Small intestine (tissue), 7 donors: ENCODE measurements at regions not wholly inside any gene's neighbourhood (a gene's known extent, or its start where the extent isn't known, plus 50 kb on each side); places are given as distances from the start of the nearest gene placed in this dataset.

Experiments used
- DNase-seq, 2 donors: peaks; one replicate each; pipeline versions ENCODE4 v3.0.0 to v3.0.0-alpha.2; 2013
- FAIRE-seq: peaks from 2 replicates; lab custom pipeline; 2012; peaks lifted over from hg19 to GRCh38; lab: Jason Lieb, UNC
- H3K27ac ChIP-seq, 3 donors: one replicate each; pipeline ENCODE4 v1.5.1; 2013; ENCODE audit warnings: low read length in 2 of 3, mild to moderate bottlenecking in 2 of 3, control low read depth in 1 of 3, inconsistent platforms in 1 of 3, low read depth in 1 of 3, moderate library complexity in 1 of 3
- H3K27me3 ChIP-seq, 3 donors: one replicate each; pipeline ENCODE4 v1.6.1; 2013; ENCODE audit warnings: low read length in 3 of 3, inconsistent platforms in 1 of 3; ENCODE audit not compliant: control insufficient read depth in 3 of 3, insufficient read depth in 3 of 3
- H3K36me3 ChIP-seq, 3 donors: one replicate each; pipeline ENCODE4 v1.6.1; 2013; ENCODE audit warnings: low read length in 3 of 3, inconsistent platforms in 1 of 3, low read depth in 1 of 3, mild to moderate bottlenecking in 1 of 3, moderate library complexity in 1 of 3; ENCODE audit not compliant: control insufficient read depth in 3 of 3, insufficient read depth in 2 of 3
- H3K4me1 ChIP-seq, 3 donors: one replicate each; pipeline ENCODE4 v1.6.1; 2013; ENCODE audit warnings: low read length in 2 of 3, inconsistent platforms in 1 of 3, low read depth in 1 of 3, mild to moderate bottlenecking in 1 of 3, moderate library complexity in 1 of 3; ENCODE audit not compliant: control insufficient read depth in 3 of 3, insufficient read depth in 2 of 3
- H3K4me3 ChIP-seq, 3 donors: one replicate each; pipeline ENCODE4 v1.5.1; 2013; ENCODE audit warnings: low read length in 3 of 3, control low read depth in 1 of 3, inconsistent platforms in 1 of 3, low read depth in 1 of 3, mild to moderate bottlenecking in 1 of 3, moderate library complexity in 1 of 3
- H3K9me3 ChIP-seq, 2 donors: one replicate each; pipeline ENCODE4 v1.6.1; 2013; ENCODE audit warnings: low read depth in 1 of 2, low read length in 1 of 2; ENCODE audit not compliant: control insufficient read depth in 2 of 2, insufficient read depth in 1 of 2
- WGBS, 3 donors: extraction: QIAGEN DNeasy Blood & Tissue Kit; methylation state at CpG; one replicate each; pipeline ENCODE4 v1.1.7; 2013; 5-methylcytosine and 5-hydroxymethylcytosine counted together
- donor health status: healthy with polysubstance abuse.
- donor health status: control.
- donor health status: control.
- donor health status: Bipolar disorder and iron deficiency.
- donor health status: healthy.

- Histone ChIP-seq H3K27me3 (no peaks in the 10 kb centered on the region), H3K4me3 (no peak overlapping the region), H3K36me3 (no peaks in the 10 kb centered on the region), H3K4me1 (no peaks in the 10 kb centered on the region), H3K27ac (no peak overlapping the region), H3K9me3 (peaks cover 0 to 11% of the 10 kb centered on the region in 2 donors)
- DNase-seq (no peak), FAIRE-seq (no peak)
- WGBS, 3 donors, result 71 to 86% (median 82%) methylated on average over 1 of the region's 1 CpG
These were observed 195.8 kb downstream of the HAO1 start for GRCh38 chr20:7744411-7744810.

DNA sequence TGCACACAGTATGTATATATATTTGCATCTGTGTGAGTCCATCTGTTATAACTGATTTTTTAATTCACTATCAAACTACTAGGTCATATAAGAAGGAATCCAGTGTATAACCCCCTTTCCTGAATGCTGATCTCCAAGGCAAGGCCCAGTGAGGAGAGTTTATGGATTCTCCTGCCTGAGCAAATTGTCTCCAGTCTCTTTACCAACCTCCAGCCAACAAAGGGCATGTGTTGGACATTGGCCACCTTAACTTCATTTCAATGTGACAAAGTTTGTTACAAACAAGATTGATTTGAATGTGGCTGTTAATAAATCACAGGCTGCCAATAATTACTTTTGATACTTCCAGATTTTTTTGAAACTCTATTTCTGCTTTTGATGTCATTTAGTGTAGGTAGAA is 191.6 kb downstream of the HAO1 start:
- DNase-seq (no peak), FAIRE-seq (no peak)
- H3K4me3 ChIP-seq, result no peak overlapping the region
- no peaks in the 10 kb centered on the region for H3K4me1 ChIP-seq
- no peak overlapping the region for H3K27ac ChIP-seq
- no peaks in the 10 kb centered on the region for H3K36me3 ChIP-seq
- peaks cover 0 to 9% of the 10 kb centered on the region in 2 donors for H3K9me3 ChIP-seq
- H3K27me3 ChIP-seq, result no peaks in the 10 kb centered on the region

GRCh38 chr20:7754102-7754501 is 186.2 kb downstream of the HAO1 start:
- 80 to 88% (median 86%) methylated on average over 1 of the region's 1 CpG for WGBS, 3 donors
- no peaks in the 10 kb centered on the region for H3K9me3 ChIP-seq
- H3K27me3 ChIP-seq, result no peaks in the 10 kb centered on the region
- FAIRE-seq, result no peak
- H3K4me1 ChIP-seq, result no peaks in the 10 kb centered on the region
- no peak for DNase-seq
- H3K36me3 ChIP-seq, result no peaks in the 10 kb centered on the region
- no peak overlapping the region for H3K4me3 ChIP-seq
- H3K27ac ChIP-seq, result no peak overlapping the region

DNA sequence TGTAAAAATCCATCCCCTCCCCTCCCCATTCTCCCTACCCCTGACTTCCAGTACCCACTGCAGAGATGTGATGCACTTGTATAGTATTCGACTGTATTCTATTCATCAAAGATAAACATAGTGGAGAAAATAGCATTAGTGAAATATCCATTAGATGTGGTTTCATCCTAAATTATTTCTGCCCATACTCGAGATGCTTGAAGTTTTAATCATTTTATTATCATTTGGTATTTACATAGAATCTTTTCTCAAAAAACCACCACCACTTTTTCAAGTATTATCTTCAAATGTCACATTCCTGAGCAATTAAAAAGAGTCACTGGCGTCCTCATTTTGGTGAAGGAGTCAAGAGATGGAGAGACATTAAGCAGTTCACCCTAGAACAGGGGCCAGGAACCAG is 181.9 kb downstream of the HAO1 start:
- Histone ChIP-seq H3K9me3 (no peaks in the 10 kb centered on the region), H3K27me3 (no peaks in the 10 kb centered on the region), H3K27ac (no peak overlapping the region), H3K4me1 (no peaks in the 10 kb centered on the region), H3K4me3 (no peak overlapping the region), H3K36me3 (no peaks in the 10 kb centered on the region)
- 56 to 59% (median 58%) methylated on average over 3 of the region's 3 CpGs for WGBS, 3 donors
- DNase-seq, result no peak
- no peak for FAIRE-seq

- FAIRE-seq, result no peak
- WGBS, 3 donors, result 42 to 50% (median 43%) methylated on average over 1 of the region's 1 CpG
- H3K9me3 ChIP-seq, result no peaks in the 10 kb centered on the region
- no peak for DNase-seq
- no peak overlapping the region for H3K4me3 ChIP-seq
- no peak overlapping the region for H3K27ac ChIP-seq
- no peaks in the 10 kb centered on the region for H3K36me3 ChIP-seq
- H3K27me3 ChIP-seq, result no peaks in the 10 kb centered on the region
- H3K4me1 ChIP-seq, result no peaks in the 10 kb centered on the region
These were observed 179.8 kb downstream of the HAO1 start for GRCh38 chr20:7760247-7761031.

DNA sequence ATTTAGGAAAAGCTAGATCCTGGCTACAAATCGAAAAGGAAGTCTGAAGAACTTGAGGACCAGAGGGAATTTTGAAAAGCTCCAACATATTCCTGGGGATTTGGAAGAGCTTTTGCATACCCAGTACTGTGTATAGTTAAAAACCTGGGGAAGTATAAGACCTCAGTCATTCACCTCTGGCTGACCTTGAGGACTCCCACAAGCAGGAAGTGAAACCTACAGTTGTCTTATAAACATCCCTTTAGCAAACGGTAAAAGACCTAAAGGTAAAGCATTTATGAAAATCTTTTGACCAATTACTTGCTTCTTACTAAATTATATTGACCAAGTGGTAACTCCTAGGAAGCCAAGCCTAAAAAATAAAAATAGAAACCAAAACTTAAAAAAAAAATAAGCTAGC is 175.0 kb downstream of the HAO1 start:
- H3K9me3 ChIP-seq, result no peaks in the 10 kb centered on the region
- FAIRE-seq, result no peak
- WGBS, 3 donors, result 34 to 46% (median 41%) methylated on average over 2 of the region's 2 CpGs
- H3K4me3 ChIP-seq, result no peak overlapping the region
- H3K27ac ChIP-seq, result no peak overlapping the region
- no peaks in the 10 kb centered on the region for H3K36me3 ChIP-seq
- no peaks in the 10 kb centered on the region for H3K4me1 ChIP-seq
- no peak for DNase-seq
- H3K27me3 ChIP-seq, result no peaks in the 10 kb centered on the region

DNA sequence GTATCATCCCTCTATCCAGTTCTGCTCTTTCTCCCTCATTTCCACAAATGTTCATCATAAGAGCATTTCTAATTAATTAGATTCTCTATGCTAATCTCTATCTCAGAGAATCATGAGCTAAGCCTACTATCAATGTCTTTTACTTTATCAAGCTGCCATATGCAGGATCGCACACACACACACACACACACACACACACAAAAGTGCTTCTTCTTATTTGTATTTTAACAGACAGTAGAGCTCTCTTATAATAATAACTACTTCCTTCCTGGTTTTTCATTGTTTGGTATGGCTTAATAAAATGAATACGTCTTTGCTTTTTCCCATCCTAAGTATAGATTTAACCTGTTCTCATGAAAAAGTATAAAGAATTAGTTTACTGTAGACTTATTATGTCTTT is 170.2 kb downstream of the HAO1 start:
- H3K9me3 ChIP-seq, result peaks cover 0 to under 1% of the 10 kb centered on the region in 2 donors
- H3K4me1 ChIP-seq, result no peaks in the 10 kb centered on the region
- no peaks in the 10 kb centered on the region for H3K36me3 ChIP-seq
- H3K4me3 ChIP-seq, result no peak overlapping the region
- 55 to 93% (median 92%) methylated on average over 2 of the region's 2 CpGs for WGBS, 3 donors
- FAIRE-seq (no peak), DNase-seq (no peak)
- H3K27me3 ChIP-seq, result no peaks in the 10 kb centered on the region
- no peak overlapping the region for H3K27ac ChIP-seq

GRCh38 chr20:7770578-7770977 is 169.7 kb downstream of the HAO1 start:
- DNase-seq (no peak), FAIRE-seq (no peak)
- H3K27ac ChIP-seq, result no peak overlapping the region
- no peaks in the 10 kb centered on the region for H3K4me1 ChIP-seq
- no peaks in the 10 kb centered on the region for H3K36me3 ChIP-seq
- 49 to 79% (median 54%) methylated on average over 2 of the region's 2 CpGs for WGBS, 3 donors
- H3K4me3 ChIP-seq, result no peak overlapping the region
- peaks cover 0 to 3% of the 10 kb centered on the region in 2 donors for H3K9me3 ChIP-seq
- H3K27me3 ChIP-seq, result no peaks in the 10 kb centered on the region

- H3K27ac ChIP-seq, result no peak overlapping the region
- no peaks in the 10 kb centered on the region for H3K27me3 ChIP-seq
- H3K36me3 ChIP-seq, result no peaks in the 10 kb centered on the region
- no peaks in the 10 kb centered on the region for H3K4me1 ChIP-seq
- DNase-seq (no peak), FAIRE-seq (no peak)
- no peak overlapping the region for H3K4me3 ChIP-seq
- peaks cover 0 to 9% of the 10 kb centered on the region in 2 donors for H3K9me3 ChIP-seq
- WGBS, 3 donors, result 73 to 82% (median 75%) methylated on average over 2 of the region's 2 CpGs
These were observed 167.9 kb downstream of the HAO1 start for GRCh38 chr20:7772371-7772770.
